ENCODE measurements at regions not wholly inside any gene's neighbourhood (a gene's known extent, or its start where the extent isn't known, plus 50 kb on each side); places are given as distances from the start of the nearest gene placed in this dataset.

- Histone ChIP-seq H2AFZ (ENCODE audit: low read depth, low read length) (peak overlapping the region; percentile 24), H3K79me2 (replicated peaks; ENCODE audit: insufficient read depth, low read length) (peaks cover 6% of the 10 kb centered on the region), H4K20me1 (ENCODE audit: insufficient read depth) (no peaks in the 10 kb centered on the region), H3F3A (ENCODE audit: insufficient read depth, low read length, poor library complexity, severe bottlenecking) (peaks cover 8% of the 10 kb centered on the region), H3K27ac (ENCODE audit: low read length) (no peak overlapping the region), H3K9me2 (ENCODE audit: insufficient read depth, low read length) (no peaks in the 10 kb centered on the region), H3K36me3 (ENCODE audit: insufficient read depth, low read length) (no peaks in the 10 kb centered on the region), H3K9me3 (ENCODE audit: low read length) (no peaks in the 10 kb centered on the region), H3K4me3 (ENCODE audit: low read length) (peak overlapping the region; percentile 48), H3K9ac (ENCODE audit: low read length) (peak overlapping the region; percentile 34), H3K27me3 (ENCODE audit: insufficient read depth, low read depth, low read length) (no peaks in the 10 kb centered on the region), H3K4me2 (ENCODE audit: low read length) (peak overlapping the region; percentile 36)
- TF ChIP-seq RAD21 (conservative IDR thresholded peaks at IDR 0.05), result no peak
- no peak for TF ChIP-seq MXI1 (conservative IDR thresholded peaks at IDR 0.05; ENCODE audit: poor library complexity, severe bottlenecking)
- no peak for TF ChIP-seq CTCF (IDR thresholded peaks at IDR 0.05; ENCODE audit: poor library complexity, severe bottlenecking)
- no peak for TF ChIP-seq REST (IDR thresholded peaks at IDR 0.05; ENCODE audit: borderline replicate concordance)
Observed at GRCh38 chr6:19719691-19720128, 117.5 kb upstream of the ID4 start.

GRCh38 chr6:19721766-19722377 is 115.3 kb upstream of the ID4 start:
- H3K27me3 ChIP-seq (ENCODE audit: insufficient read depth, low read depth, low read length), result no peaks in the 10 kb centered on the region
- peak overlapping the region; percentile 25 for H3K9ac ChIP-seq (ENCODE audit: low read length)
- no peak overlapping the region for H2AFZ ChIP-seq (ENCODE audit: low read depth, low read length)
- H3K79me2 ChIP-seq (replicated peaks; ENCODE audit: insufficient read depth, low read length), result peaks cover 6% of the 10 kb centered on the region
- H3K4me3 ChIP-seq (ENCODE audit: low read length), result no peak overlapping the region
- H3K9me3 ChIP-seq (ENCODE audit: low read length), result no peaks in the 10 kb centered on the region
- H3K9me2 ChIP-seq (ENCODE audit: insufficient read depth, low read length), result no peaks in the 10 kb centered on the region
- H3K4me2 ChIP-seq (ENCODE audit: low read length), result no peak overlapping the region
- no peaks in the 10 kb centered on the region for H4K20me1 ChIP-seq (ENCODE audit: insufficient read depth)
- H3K36me3 ChIP-seq (ENCODE audit: insufficient read depth, low read length), result no peaks in the 10 kb centered on the region
- peaks cover 8% of the 10 kb centered on the region for H3F3A ChIP-seq (ENCODE audit: insufficient read depth, low read length, poor library complexity, severe bottlenecking)
- H3K27ac ChIP-seq (ENCODE audit: low read length), result peak overlapping the region; percentile 43
- peak; percentile 17 for TF ChIP-seq SMC3 (conservative IDR thresholded peaks at IDR 0.05; ENCODE audit: poor library complexity)
- TF ChIP-seq RAD21 (conservative IDR thresholded peaks at IDR 0.05), result no peak

GRCh38 chr6:19722999-19723398 is 114.2 kb upstream of the ID4 start:
- H3K9me2 ChIP-seq (ENCODE audit: insufficient read depth, low read length), result no peaks in the 10 kb centered on the region
- H2AFZ ChIP-seq (ENCODE audit: low read depth, low read length), result no peak overlapping the region
- H3K9me3 ChIP-seq (ENCODE audit: low read length), result no peaks in the 10 kb centered on the region
- H3K27ac ChIP-seq (ENCODE audit: low read length), result no peak overlapping the region
- H3K27me3 ChIP-seq (ENCODE audit: insufficient read depth, low read depth, low read length), result no peaks in the 10 kb centered on the region
- no peak overlapping the region for H3K9ac ChIP-seq (ENCODE audit: low read length)
- TF ChIP-seq CTCF (IDR thresholded peaks at IDR 0.05; ENCODE audit: poor library complexity, severe bottlenecking), result no peak
- no peak for TF ChIP-seq EP300 (conservative IDR thresholded peaks at IDR 0.05; ENCODE audit: poor library complexity, severe bottlenecking)
- TF ChIP-seq EZH2 (IDR thresholded peaks at IDR 0.05; ENCODE audit: borderline replicate concordance, insufficient read depth, low read length, poor library complexity, severe bottlenecking), result no peak
- no peak for TF ChIP-seq SMC3 (conservative IDR thresholded peaks at IDR 0.05; ENCODE audit: poor library complexity)
- no peak for TF ChIP-seq TAF1 (IDR thresholded peaks at IDR 0.05; ENCODE audit: low read depth)
- no peak for TF ChIP-seq RAD21 (conservative IDR thresholded peaks at IDR 0.05)
- no peak for TF ChIP-seq POLR2AphosphoS5 (IDR thresholded peaks at IDR 0.05)
- no peak for TF ChIP-seq MXI1 (conservative IDR thresholded peaks at IDR 0.05; ENCODE audit: poor library complexity, severe bottlenecking)
- no peak for TF ChIP-seq REST (IDR thresholded peaks at IDR 0.05; ENCODE audit: borderline replicate concordance)
- H3F3A ChIP-seq (ENCODE audit: insufficient read depth, low read length, poor library complexity, severe bottlenecking), result peaks cover 8% of the 10 kb centered on the region
- no peaks in the 10 kb centered on the region for H3K36me3 ChIP-seq (ENCODE audit: insufficient read depth, low read length)
- no peak overlapping the region for H3K4me3 ChIP-seq (ENCODE audit: low read length)
- H3K4me2 ChIP-seq (ENCODE audit: low read length), result no peak overlapping the region
- no peaks in the 10 kb centered on the region for H4K20me1 ChIP-seq (ENCODE audit: insufficient read depth)
- H3K79me2 ChIP-seq (replicated peaks; ENCODE audit: insufficient read depth, low read length), result peaks cover 6% of the 10 kb centered on the region
